ENCODE measurements at regions not wholly inside any gene's neighbourhood (a gene's known extent, or its start where the extent isn't known, plus 50 kb on each side); places are given as distances from the start of the nearest gene placed in this dataset.
A peak's percentile ranks its signal among the peaks of the same experiment; 100 is the strongest.

- no peak for DNase-seq
Measured at GRCh38 chr15:93517176-93517575, 428.2 kb upstream of the RGMA start.

- DNase-seq = no peak
Measured at GRCh38 chr15:93515256-93516051, 426.4 kb upstream of the RGMA start.

GRCh38 chr15:93506646-93507045, 417.6 kb upstream of the RGMA start:
- DNase-seq = no peak

- no peak for DNase-seq
Measured at GRCh38 chr15:93505506-93505905, 416.5 kb upstream of the RGMA start.

- no peak for DNase-seq
Measured at GRCh38 chr15:93501946-93502345, 412.9 kb upstream of the RGMA start.

GRCh38 chr15:93500155-93500554, 411.1 kb upstream of the RGMA start:
- DNase-seq = no peak

- DNase-seq = no peak
Measured at GRCh38 chr15:93497291-93497690, 408.3 kb upstream of the RGMA start.

- DNase-seq = no peak
Measured at GRCh38 chr15:93496888-93497287, 407.9 kb upstream of the RGMA start.

- no peak for DNase-seq
Measured at GRCh38 chr15:93495799-93496637, 407.0 kb upstream of the RGMA start.

GRCh38 chr15:93493172-93493571, 404.2 kb upstream of the RGMA start:
- no peak for DNase-seq

- DNase-seq = no peak
Measured at GRCh38 chr15:93491291-93491690, 402.3 kb upstream of the RGMA start.

- no peak for DNase-seq
Measured at GRCh38 chr15:93488296-93488713, 399.3 kb upstream of the RGMA start.

- no peak for DNase-seq
Measured at GRCh38 chr15:93486407-93487117, 397.6 kb upstream of the RGMA start.

GRCh38 chr15:93485438-93486327, 396.7 kb upstream of the RGMA start:
- peak; percentile 7 for DNase-seq

GRCh38 chr15:93483923-93484322, 394.9 kb upstream of the RGMA start:
- no peak for DNase-seq

GRCh38 chr15:93482731-93483130, 393.7 kb upstream of the RGMA start:
- DNase-seq = peak; percentile 2

- DNase-seq = no peak
Measured at GRCh38 chr15:93479715-93480114, 390.7 kb upstream of the RGMA start.

- DNase-seq = peak; percentile 86
Measured at GRCh38 chr15:93478947-93479346, 389.9 kb upstream of the RGMA start.

GRCh38 chr15:93477721-93478120, 388.7 kb upstream of the RGMA start:
- DNase-seq = no peak

GRCh38 chr15:93477188-93477587, 388.2 kb upstream of the RGMA start:
- DNase-seq = peak; percentile 23

- no peak for DNase-seq
Measured at GRCh38 chr15:93476491-93477177, 387.6 kb upstream of the RGMA start.

- DNase-seq = peak; percentile 27
Measured at GRCh38 chr15:93474728-93475127, 385.7 kb upstream of the RGMA start.

Data from DMS53 (cell line).